Panc1 (cell line): ENCODE measurements at regions not wholly inside any gene's neighbourhood (a gene's known extent, or its start where the extent isn't known, plus 50 kb on each side); places are given as distances from the start of the nearest gene placed in this dataset.

Source experiments
- ATAC-seq: fragments of 200-7000 bp; cut with Tn5 transposase; 2 replicates; pipeline ENCODE4 v1.9.1; 2020; ENCODE audit warnings: mild to moderate bottlenecking, moderate library complexity
- BruUV-seq: library from RNA; stranded (reverse); fragments of 400-500 nt; replicated peaks from 2 replicates; lab custom pipeline; 2021; lab: Mats Ljungman, UMichigan
- CTCF ChIA-PET: fragments of 300-600 bp; sonication (Branson Sonifier 250); formaldehyde crosslinking; loops from one replicate; lab custom pipeline; 2022; ENCODE audit warnings: antibody characterized with exemption; lab: Charles Lee
- POLR2A ChIA-PET: fragments of 300-600 bp; sonication (Branson Sonifier 250); formaldehyde crosslinking; loops from one replicate; lab custom pipeline; 2022; ENCODE audit warnings: antibody characterized with exemption; lab: Charles Lee
- DNase-seq: peaks from one replicate; pipeline ENCODE4 v3.0.0-alpha.2; 2010; ENCODE audit warnings: low read depth, low spot score
- H3K27ac ChIP-seq: 2 replicates; pipeline ENCODE4 v1.5.1; 2011; ENCODE audit warnings: mild to moderate bottlenecking, low read length, inconsistent platforms
- H3K27me3 ChIP-seq: fragments of 200-500 bp; sonication (Bioruptor generic); 2 replicates; pipeline ENCODE4 v1.6.0; 2014; ENCODE audit warnings: low read length, inconsistent platforms; ENCODE audit not compliant: control insufficient read depth, insufficient read depth
- H3K36me3 ChIP-seq: fragments of 200-500 bp; sonication (Bioruptor generic); 2 replicates; pipeline ENCODE4 v1.5.1; 2014; ENCODE audit warnings: inconsistent platforms, mild to moderate bottlenecking, low read length, moderate library complexity; ENCODE audit not compliant: control insufficient read depth, insufficient read depth
- H3K4me1 ChIP-seq: 2 replicates; pipeline ENCODE4 v1.5.1; 2011; ENCODE audit warnings: inconsistent platforms, mild to moderate bottlenecking, low read length, moderate library complexity; ENCODE audit not compliant: control insufficient read depth, insufficient read depth
- H3K4me3 ChIP-seq, 2 experiments: 2 replicates each; pipeline ENCODE4 v1.5.1; 2011 to 2012; ENCODE audit warnings: low read depth in 2 of 2, low read length in 2 of 2, mild to moderate bottlenecking in 2 of 2, inconsistent platforms in 1 of 2, moderate library complexity in 1 of 2
- H3K9me3 ChIP-seq: fragments of 200-500 bp; sonication (Bioruptor generic); 2 replicates; pipeline ENCODE4 v1.5.1; 2014; ENCODE audit warnings: low read depth, mild to moderate bottlenecking, inconsistent platforms, low read length, moderate library complexity; ENCODE audit not compliant: control insufficient read depth, insufficient read depth
- CTCF ChIP-seq: fragments of 450-650 bp; IDR thresholded peaks from 2 replicates; pipeline ENCODE4 v1.5.1; 2017; ENCODE audit warnings: mild to moderate bottlenecking
- POLR2AphosphoS5 ChIP-seq: IDR thresholded peaks from 2 replicates; pipeline ENCODE4 v1.6.1; 2012; ENCODE audit warnings: mild to moderate bottlenecking, low read depth, low read length, moderate library complexity
- REST ChIP-seq, 2 experiments: IDR thresholded peaks; 2 replicates each; pipeline ENCODE4 v1.6.1; 2011 to 2012; ENCODE audit warnings: low read depth in 2 of 2, control low read depth in 1 of 2, low read length in 1 of 2, mild to moderate bottlenecking in 1 of 2, moderate library complexity in 1 of 2; ENCODE audit not compliant: insufficient read depth in 1 of 2
- SIN3A ChIP-seq: IDR thresholded peaks from 2 replicates; pipeline ENCODE4 v1.6.1; 2012; ENCODE audit warnings: low read depth, mild to moderate bottlenecking, low read length, moderate library complexity, borderline replicate concordance; ENCODE audit not compliant: insufficient read depth
- TCF7L2 ChIP-seq: IDR thresholded peaks from 2 replicates; pipeline ENCODE4 v1.6.1; 2011; ENCODE audit warnings: mild to moderate bottlenecking, low read depth, low read length, inconsistent platforms
- in situ Hi-C: cut with HindIII; loops from 2 replicates; pipeline ENCODE4 v1.10.0; 2016; ENCODE audit warnings: low sequenced_read_pairs, low pct_unique_long_range_greater_than_20kb
- intact Hi-C: fragments of 100-400 bp; cut with micrococcal nuclease; formaldehyde crosslinking; loops from one replicate; pipeline ENCODE4 v1.10.0; 2022; ENCODE audit not compliant: unreplicated experiment

GRCh38 chr12:126651133-126651532, 1585.9 kb downstream of the AACS start:
- DNase-seq: no peak
- H3K27ac ChIP-seq: no peak overlapping the region
- no peaks in the 10 kb centered on the region for H3K36me3 ChIP-seq
- POLR2A ChIA-PET: no interaction called here
- no peaks in the 10 kb centered on the region for H3K27me3 ChIP-seq
- no peak for ATAC-seq
- in situ Hi-C loops (no loop called here), intact Hi-C loops (no loop called here)
- H3K4me1 ChIP-seq: no peaks in the 10 kb centered on the region
- H3K4me3 ChIP-seq: no peak overlapping the region
- CTCF ChIA-PET: no interaction called here
- BruUV-seq: no TSS peak
- H3K9me3 ChIP-seq: no peaks in the 10 kb centered on the region
- TF ChIP-seq POLR2AphosphoS5 (no peak), CTCF (no peak), SIN3A (no peak), TCF7L2 (no peak), REST (IDR thresholded peaks at IDR 0.05; ENCODE audit: insufficient read depth in 1 of 2, low read depth in 2 of 2, low read length in 1 of 2) (no peak)

DNA sequence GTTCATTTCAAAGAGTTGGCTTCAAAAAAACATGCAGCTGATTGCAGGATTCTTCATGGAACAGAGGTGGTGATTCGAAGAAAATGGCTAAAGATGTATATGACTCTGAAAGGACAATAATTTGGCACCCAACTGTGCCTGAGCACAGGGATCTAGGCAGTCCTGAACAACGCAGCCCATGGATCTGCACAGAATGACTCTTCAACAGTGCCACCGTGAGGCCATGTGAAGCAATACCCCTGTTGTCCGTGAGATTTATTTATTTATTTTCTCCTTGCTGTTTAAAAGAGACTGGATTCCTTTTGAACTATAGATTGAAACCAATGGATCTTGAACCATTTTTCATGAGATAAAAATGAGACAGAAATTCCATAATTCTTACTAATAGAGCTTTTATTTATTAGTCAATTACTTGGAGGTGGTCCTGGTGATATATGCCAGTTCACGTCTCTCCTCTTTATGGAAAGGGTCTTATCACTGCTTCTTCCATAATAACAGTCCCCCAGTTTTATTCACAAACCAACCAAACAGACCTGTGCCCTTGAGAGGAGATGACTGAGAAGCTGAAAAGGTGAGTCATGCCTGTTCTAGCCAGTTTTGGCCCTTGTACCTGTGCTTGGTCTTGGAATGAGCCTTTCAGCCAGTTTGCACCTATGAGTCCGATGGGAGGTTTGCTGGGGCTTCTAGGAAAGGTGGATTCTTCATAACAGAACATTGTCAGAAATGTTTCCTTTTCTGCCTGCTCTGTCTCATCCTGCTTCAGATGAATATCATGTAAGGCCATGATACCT, 1598.3 kb downstream of the AACS start:
- Histone ChIP-seq H3K4me1 (no peaks in the 10 kb centered on the region), H3K4me3 (no peak overlapping the region), H3K27me3 (no peaks in the 10 kb centered on the region), H3K9me3 (no peaks in the 10 kb centered on the region), H3K27ac (no peak overlapping the region), H3K36me3 (no peaks in the 10 kb centered on the region)
- no TSS peak for BruUV-seq
- intact Hi-C loops (no loop called here), in situ Hi-C loops (no loop called here)
- DNase-seq: no peak
- ATAC-seq: no peak
- ChIA-PET CTCF (no interaction called here), POLR2A (no interaction called here)
- TF ChIP-seq TCF7L2: no peak
- peak; percentile 57 for TF ChIP-seq CTCF
